ENCODE measurements at regions not wholly inside any gene's neighbourhood (a gene's known extent, or its start where the extent isn't known, plus 50 kb on each side); places are given as distances from the start of the nearest gene placed in this dataset.
"Not testable (repeated sequence)": the region's sequence is repeated elsewhere in the genome, so short reads cannot be mapped to it uniquely, and the experiment has no call there.

DNA sequence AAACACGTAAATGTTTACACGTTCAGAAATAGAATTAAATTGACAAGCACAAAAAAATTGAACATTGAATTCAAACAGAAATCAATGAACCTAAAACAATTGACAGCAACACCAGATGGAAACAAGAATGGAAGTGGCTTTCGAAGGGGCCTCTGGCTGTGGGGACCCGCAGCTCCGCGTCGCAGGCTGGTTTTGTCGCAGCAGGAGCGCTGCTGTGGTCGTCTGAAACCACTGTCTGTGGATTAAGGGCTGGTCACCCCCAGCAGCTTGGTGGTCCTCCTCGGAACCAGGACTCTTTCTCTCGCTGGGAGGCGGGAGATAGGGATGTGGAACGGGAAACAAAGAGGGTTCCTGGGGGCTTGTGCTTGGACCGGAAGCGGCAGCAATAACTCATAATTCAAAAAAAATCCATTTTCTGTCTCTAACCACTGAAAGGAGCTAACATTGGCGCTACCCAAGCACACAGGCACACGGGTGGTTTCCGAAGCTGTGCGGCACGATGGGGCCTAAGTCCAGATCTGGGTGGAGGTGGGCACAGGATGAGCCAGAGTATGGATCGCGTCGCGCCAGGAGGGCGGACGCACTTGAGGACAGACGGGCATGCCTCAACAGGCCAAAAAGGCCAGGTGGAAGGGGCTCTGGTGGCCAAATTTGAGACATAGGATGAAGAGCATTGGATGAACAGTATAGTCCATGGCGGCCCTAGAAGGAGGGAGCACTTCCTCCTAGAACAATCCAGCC, 346.0 kb downstream of the CNTNAP3B start:
- H3K4me3 ChIP-seq (ENCODE audit: low read depth, low read length); DNase-seq; H3K27ac ChIP-seq; H3K27me3 ChIP-seq (ENCODE audit: insufficient read depth, low read depth, severe bottlenecking); H3K36me3 ChIP-seq; H3K9me3 ChIP-seq (ENCODE audit: severe bottlenecking): not testable (repeated sequence)

DNA sequence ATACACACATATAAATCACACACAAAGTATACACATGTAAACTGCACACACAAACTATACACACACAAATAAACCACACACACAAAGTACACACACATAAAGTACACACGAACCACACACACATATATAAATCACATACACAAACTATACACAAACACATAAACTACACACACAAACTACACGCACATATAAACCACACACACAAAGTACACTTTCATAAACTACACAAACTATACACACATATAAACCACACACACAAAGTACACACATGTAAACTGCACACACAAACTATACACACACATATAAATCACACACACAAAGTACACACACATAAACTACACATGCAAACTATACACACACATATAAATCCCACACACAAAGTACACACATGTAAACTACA, 347.3 kb downstream of the CNTNAP3B start:
- H3K36me3 ChIP-seq; H3K27me3 ChIP-seq (ENCODE audit: insufficient read depth, low read depth, severe bottlenecking); H3K4me3 ChIP-seq (ENCODE audit: low read depth, low read length); H3K9me3 ChIP-seq (ENCODE audit: severe bottlenecking); DNase-seq; H3K27ac ChIP-seq: not testable (repeated sequence)

DNA sequence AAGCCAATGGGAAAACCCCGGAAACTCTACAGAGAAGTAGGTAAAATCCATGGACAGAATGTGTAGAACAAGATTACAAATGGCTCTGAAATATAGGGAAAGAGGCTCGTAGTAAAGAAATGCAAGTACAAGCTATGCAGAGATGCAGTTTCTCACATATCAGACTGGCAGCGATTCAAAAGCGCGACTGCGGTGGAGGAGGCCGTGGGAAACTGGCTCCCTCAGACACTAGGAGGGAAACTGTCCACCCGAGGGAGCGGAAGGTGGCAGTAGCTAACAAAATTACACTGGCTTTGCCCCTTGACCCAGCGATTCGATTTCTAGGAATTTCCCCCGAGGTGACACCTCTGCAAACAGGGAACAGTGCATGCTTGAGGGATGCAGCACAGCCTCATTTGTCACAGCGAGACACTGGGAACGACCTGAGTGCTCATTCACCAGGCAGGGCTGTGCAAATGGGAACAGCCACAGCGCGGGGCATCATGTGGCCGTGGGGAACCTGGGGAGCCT, 349.3 kb downstream of the CNTNAP3B start:
- not testable (repeated sequence) for H3K4me3 ChIP-seq (ENCODE audit: low read depth, low read length); DNase-seq; H3K27me3 ChIP-seq (ENCODE audit: insufficient read depth, low read depth, severe bottlenecking); H3K9me3 ChIP-seq (ENCODE audit: severe bottlenecking); H3K36me3 ChIP-seq; H3K27ac ChIP-seq

DNA sequence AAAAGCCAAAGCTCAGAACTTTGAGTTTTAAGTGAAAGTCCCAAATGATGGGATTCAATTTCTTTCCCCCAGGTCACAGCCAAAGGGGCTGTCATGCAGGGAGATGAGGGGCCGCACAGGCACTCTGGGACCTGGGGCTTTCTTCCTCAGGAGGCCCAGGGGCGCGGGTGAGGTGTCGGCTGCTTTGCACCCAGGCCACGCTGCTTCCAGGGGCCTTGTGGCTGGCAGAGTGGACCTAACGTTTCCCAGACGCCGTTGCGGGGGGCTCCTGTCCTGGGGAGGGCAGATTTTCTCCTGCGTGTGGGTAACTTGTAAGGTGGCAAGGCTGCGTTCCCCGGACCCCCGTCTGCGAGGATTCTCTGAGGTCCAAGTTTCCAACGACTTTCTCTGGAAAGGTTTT, 350.0 kb downstream of the CNTNAP3B start:
- H3K27ac ChIP-seq; H3K27me3 ChIP-seq (ENCODE audit: insufficient read depth, low read depth, severe bottlenecking); DNase-seq; H3K36me3 ChIP-seq; H3K9me3 ChIP-seq (ENCODE audit: severe bottlenecking); H3K4me3 ChIP-seq (ENCODE audit: low read depth, low read length): not testable (repeated sequence)

DNA sequence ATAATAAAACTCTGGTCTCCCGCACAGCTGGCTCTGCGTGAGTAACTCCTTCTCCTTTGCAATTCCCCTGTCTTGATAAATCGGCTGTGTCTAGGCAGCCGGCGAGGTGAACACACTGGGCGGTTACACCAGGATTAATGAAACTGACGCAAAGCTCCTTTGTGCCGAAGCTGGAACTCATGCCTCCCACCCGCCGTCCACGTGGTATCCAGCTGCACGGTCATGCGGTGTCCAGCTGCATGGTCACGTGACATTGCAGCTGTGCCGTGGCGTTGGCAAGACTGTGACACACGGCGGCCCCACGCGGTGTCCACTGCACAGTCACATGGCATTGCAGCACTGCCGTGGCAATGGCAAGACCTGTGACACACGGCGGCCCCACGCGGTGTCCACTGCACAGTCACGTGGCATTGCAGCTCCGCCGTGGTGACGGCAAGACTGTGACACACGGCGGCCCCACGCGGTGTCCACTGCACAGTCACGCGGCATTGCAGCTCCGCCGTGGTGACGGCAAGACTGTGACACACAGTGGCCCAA, 350.6 kb downstream of the CNTNAP3B start:
- not testable (repeated sequence) for H3K4me3 ChIP-seq (ENCODE audit: low read depth, low read length); H3K9me3 ChIP-seq (ENCODE audit: severe bottlenecking); DNase-seq; H3K36me3 ChIP-seq; H3K27me3 ChIP-seq (ENCODE audit: insufficient read depth, low read depth, severe bottlenecking); H3K27ac ChIP-seq

DNA sequence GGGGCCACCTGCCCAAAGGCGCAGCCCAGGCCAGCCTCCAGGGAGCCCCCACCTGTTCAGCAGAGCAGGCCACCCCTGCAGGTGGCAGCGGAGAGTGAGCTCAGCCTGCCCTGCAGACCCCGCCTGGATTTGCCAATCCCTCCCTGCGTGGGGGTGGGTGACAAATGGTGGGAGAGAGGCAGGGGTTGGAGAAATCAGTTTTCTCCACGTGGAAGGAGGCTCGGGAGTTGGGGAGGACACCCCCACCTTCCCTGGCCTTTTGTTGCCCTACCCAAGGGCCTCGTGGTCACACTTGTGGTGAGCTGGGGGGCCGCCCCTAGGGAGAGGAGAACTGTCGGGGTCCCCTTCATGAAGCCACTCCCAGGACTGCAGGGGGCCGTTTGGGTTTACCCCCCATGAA, 351.7 kb downstream of the CNTNAP3B start:
- DNase-seq; H3K9me3 ChIP-seq (ENCODE audit: severe bottlenecking); H3K4me3 ChIP-seq (ENCODE audit: low read depth, low read length); H3K27ac ChIP-seq; H3K36me3 ChIP-seq; H3K27me3 ChIP-seq (ENCODE audit: insufficient read depth, low read depth, severe bottlenecking): not testable (repeated sequence)

DNA sequence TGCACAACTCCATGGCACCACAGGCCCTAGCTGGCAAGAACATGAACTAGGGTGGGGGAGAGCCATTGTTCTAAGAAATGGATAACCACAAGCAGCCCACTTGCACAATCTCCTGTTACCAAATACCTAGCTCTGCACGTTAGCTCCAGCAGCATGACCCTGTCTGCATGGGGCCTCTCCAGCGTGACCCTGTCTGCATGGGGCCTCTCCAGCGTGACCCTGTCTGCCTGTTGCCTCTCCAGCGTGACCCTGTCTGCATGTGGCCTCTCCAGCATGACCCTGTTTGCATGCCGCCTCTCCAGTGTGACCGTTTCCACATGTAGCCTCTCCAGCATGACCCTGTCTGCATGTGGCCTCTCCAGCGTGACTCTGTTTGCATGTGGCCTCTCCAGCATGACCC, 356.7 kb downstream of the CNTNAP3B start:
- not testable (repeated sequence) for H3K27ac ChIP-seq

DNA sequence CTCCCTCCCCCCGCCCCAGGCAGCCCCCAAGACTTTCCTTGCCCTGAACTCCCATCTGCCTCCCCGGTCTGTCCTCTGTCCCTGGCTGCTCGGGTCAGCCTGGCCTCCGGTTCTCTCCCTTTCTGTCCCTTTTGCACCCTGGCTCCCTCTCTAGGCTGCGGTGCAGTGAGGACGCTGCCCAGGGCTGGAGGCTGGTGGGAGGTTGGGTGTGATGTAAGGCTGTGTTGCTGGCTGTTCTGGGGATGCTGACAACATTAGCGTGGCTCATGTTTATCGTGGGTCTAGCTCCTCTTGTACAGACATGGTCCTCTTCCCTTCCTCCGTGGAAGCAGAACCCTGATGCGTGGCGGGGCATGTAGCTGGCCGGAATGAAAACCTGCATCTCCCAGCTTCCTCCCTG, 357.5 kb downstream of the CNTNAP3B start:
- H3K9me3 ChIP-seq (ENCODE audit: severe bottlenecking); DNase-seq; H3K4me3 ChIP-seq (ENCODE audit: low read depth, low read length); H3K27ac ChIP-seq; H3K36me3 ChIP-seq; H3K27me3 ChIP-seq (ENCODE audit: insufficient read depth, low read depth, severe bottlenecking): not testable (repeated sequence)

More for the DNA sequence above, 356.7 kb downstream of the CNTNAP3B start:
- H3K4me3 ChIP-seq (ENCODE audit: low read depth, low read length); H3K36me3 ChIP-seq; H3K9me3 ChIP-seq (ENCODE audit: severe bottlenecking); DNase-seq; H3K27me3 ChIP-seq (ENCODE audit: insufficient read depth, low read depth, severe bottlenecking): not testable (repeated sequence)

DNA sequence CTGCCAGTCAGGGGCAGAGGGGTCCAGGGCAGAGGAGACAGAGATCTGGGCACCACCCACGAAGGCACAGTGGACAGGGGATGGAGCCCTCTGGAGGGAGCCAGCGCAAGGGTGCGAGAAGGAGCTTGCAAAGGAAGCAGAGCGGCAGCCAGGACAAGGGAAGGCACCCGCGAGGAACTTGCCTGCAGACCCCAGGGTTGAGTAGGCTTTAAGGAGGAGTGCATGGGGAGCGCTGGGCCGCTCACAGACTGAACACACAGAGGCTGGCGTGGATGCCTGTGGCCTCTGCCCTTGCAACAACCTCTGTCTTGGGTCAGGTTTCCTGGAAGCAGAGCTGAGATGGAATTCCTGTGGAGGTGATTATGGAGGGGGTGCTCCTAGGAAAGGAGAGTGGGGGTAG, 374.4 kb downstream of the CNTNAP3B start:
- DNase-seq; H3K27me3 ChIP-seq (ENCODE audit: insufficient read depth, low read depth, severe bottlenecking); H3K36me3 ChIP-seq; H3K4me3 ChIP-seq (ENCODE audit: low read depth, low read length); H3K27ac ChIP-seq; H3K9me3 ChIP-seq (ENCODE audit: severe bottlenecking): not testable (repeated sequence)

DNA sequence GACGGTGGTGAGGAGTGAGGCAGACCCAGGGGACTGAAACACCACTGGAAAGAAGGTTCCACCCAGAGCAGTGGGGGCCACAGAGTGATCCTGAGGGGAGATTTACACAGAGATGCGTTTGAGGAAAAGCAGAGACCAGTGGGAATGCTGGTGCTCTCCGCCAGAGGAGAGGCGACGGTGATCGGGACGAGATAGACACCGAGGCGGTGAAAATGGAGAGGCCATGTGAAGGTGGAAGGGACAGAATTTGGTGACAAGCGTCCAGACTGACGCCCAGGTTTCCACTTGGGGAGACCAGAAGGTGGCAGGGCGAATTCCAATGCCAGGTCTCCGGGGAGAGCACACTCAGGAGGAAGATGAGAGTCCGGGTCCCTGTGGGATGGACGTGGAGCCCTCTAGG, 374.8 kb downstream of the CNTNAP3B start:
- not testable (repeated sequence) for H3K36me3 ChIP-seq, H3K27ac ChIP-seq

DNA sequence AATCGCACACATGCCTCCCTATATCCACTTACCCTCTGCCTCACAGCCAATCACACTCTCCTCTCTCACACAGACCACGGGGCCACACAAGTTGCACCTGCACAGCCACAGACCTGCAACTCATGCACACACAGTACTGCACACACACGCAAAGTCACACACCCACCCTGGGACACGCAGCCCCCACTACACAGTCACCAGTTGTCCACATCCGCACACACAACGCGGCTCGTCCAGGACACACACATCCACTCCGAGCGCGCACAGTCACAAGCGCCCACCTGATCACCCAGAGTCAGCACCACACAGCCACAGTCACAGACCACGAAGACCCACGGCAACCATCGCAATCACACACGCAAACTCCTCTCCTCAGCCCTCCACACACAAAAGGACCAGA, 387.3 kb downstream of the CNTNAP3B start:
- not testable (repeated sequence) for H3K9me3 ChIP-seq (ENCODE audit: severe bottlenecking); H3K4me3 ChIP-seq (ENCODE audit: low read depth, low read length); H3K27ac ChIP-seq; H3K36me3 ChIP-seq; DNase-seq; H3K27me3 ChIP-seq (ENCODE audit: insufficient read depth, low read depth, severe bottlenecking)

More for the DNA sequence above, 374.8 kb downstream of the CNTNAP3B start:
- DNase-seq; H3K27me3 ChIP-seq (ENCODE audit: insufficient read depth, low read depth, severe bottlenecking); H3K4me3 ChIP-seq (ENCODE audit: low read depth, low read length); H3K9me3 ChIP-seq (ENCODE audit: severe bottlenecking): not testable (repeated sequence)

DNA sequence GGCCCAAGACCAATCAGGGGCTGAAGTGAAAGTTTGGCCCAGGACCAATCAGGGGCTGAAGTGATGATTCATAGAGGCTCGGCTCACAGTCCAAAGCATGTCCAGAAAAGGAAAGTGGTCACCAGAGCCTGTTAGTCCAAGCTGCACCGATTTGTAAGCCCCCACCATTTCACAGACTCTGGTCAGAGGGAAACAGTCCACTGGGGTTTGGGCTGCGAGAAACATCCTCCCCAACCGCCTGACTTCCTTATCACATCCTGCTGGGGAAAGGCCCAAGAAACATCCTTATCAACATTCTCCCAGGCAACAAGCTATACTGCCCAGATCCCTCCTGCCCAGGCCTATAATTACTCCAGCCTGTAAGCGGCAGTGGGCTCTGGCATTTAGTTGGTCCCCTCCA, 388.1 kb downstream of the CNTNAP3B start:
- H3K36me3 ChIP-seq; H3K27me3 ChIP-seq (ENCODE audit: insufficient read depth, low read depth, severe bottlenecking); H3K9me3 ChIP-seq (ENCODE audit: severe bottlenecking); H3K4me3 ChIP-seq (ENCODE audit: low read depth, low read length); DNase-seq; H3K27ac ChIP-seq: not testable (repeated sequence)

DNA sequence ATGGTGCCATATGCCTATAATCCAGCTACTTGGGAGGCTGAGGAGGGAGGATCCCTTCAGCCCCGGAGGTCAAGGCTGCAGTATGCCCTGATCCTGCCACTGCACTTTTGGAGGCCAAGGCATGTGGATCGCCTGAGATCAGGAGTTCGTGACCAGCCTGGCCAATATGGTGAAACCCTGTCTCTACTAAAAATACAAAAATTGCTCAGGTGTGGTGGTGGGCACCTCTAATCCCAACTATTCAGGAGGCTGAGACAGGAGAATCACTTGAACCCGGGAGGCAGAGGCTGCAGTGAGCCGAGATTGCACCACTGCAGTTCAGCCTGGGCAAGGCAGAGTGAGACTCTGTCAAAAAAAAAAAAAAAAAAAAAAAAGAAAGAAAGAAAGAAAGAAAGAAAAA, 390.5 kb downstream of the CNTNAP3B start:
- not testable (repeated sequence) for H3K27me3 ChIP-seq (ENCODE audit: insufficient read depth, low read depth, severe bottlenecking); H3K27ac ChIP-seq; H3K9me3 ChIP-seq (ENCODE audit: severe bottlenecking); H3K4me3 ChIP-seq (ENCODE audit: low read depth, low read length); H3K36me3 ChIP-seq; DNase-seq

DNA sequence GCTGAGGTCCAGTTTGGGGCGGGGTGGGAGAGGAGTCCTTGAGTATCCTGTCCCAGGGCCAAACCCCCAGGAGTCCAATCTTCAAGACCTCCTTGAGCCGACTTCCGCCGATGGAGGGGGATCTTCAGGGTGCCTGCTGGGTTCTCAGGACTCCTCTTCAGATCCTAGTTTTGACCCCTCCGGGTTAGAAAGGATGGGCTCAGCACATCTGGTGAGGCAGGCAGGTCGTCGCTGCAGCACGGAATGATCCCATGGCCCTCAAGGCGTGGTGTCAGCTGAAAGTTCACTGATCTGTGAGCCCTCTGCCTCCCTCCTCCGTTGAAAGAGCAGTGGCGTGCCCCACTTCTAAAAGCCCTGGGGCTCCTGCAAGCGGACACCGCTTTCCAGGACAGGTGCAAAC, 430.0 kb downstream of the CNTNAP3B start:
- not testable (repeated sequence) for DNase-seq; H3K27ac ChIP-seq; H3K4me3 ChIP-seq (ENCODE audit: low read depth, low read length); H3K9me3 ChIP-seq (ENCODE audit: severe bottlenecking); H3K27me3 ChIP-seq (ENCODE audit: insufficient read depth, low read depth, severe bottlenecking); H3K36me3 ChIP-seq

DNA sequence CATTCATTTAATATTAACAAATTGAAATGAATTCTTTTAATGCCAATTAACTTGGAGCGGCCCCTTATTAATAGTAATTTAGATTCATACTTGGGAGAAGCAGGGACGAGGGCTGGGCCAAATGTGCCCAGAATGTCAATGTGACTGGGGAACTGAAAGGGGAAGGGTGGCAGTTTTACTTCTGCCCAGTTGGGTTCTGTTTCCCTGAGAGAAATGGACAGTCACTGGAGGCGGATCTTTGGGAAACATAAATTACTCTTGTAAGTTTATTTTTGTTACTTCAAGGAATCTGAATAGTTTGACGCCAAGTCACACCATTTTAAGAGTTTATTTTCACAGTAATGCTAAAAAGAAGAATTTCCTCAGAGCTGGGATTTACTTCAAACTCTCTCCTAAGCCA, 432.1 kb downstream of the CNTNAP3B start:
- DNase-seq; H3K4me3 ChIP-seq (ENCODE audit: low read depth, low read length); H3K36me3 ChIP-seq; H3K27me3 ChIP-seq (ENCODE audit: insufficient read depth, low read depth, severe bottlenecking); H3K27ac ChIP-seq; H3K9me3 ChIP-seq (ENCODE audit: severe bottlenecking): not testable (repeated sequence)
